T47D (cell line): ENCODE measurements at regions not wholly inside any gene's neighbourhood (a gene's known extent, or its start where the extent isn't known, plus 50 kb on each side); places are given as distances from the start of the nearest gene placed in this dataset.
"Not testable (repeated sequence)": the region's sequence is repeated elsewhere in the genome, so short reads cannot be mapped to it uniquely, and the experiment has no call there.

Source experiments
- DNase-seq, 2 experiments: peaks; one replicate each; pipeline versions ENCODE4 v3.0.0 to v3.0.0-alpha.2; 2011 to 2012; ENCODE audit warnings: low read depth in 1 of 2, low spot score in 1 of 2
- JUND ChIP-seq: IDR thresholded peaks from 2 replicates; pipeline ENCODE4 v1.6.1; 2012; ENCODE audit warnings: low read depth
- in situ Hi-C: cut with HindIII; loops from 2 replicates; pipeline ENCODE4 v1.10.0; 2016; ENCODE audit warnings: low sequenced_read_pairs, low pct_unique_long_range_greater_than_20kb

- in situ Hi-C loops: no loop called here
- no peak for TF ChIP-seq JUND
- DNase-seq: no peak
Observed at GRCh38 chr1:157460381-157460780, 91.9 kb downstream of the FCRL5 start.

- DNase-seq: no peak
- TF ChIP-seq JUND: no peak
- in situ Hi-C loops: no loop called here
Observed at GRCh38 chr1:157457279-157457678, 95.0 kb downstream of the FCRL5 start.

- no peak for TF ChIP-seq JUND
- in situ Hi-C loops: no loop called here
- no peak for DNase-seq
Observed at GRCh38 chr1:157455318-157455717, 97.0 kb downstream of the FCRL5 start.

GRCh38 chr1:157450106-157450505 lies 102.2 kb downstream of the FCRL5 start:
- DNase-seq: no peak
- TF ChIP-seq JUND: no peak
- in situ Hi-C loops: no loop called here

- no peak for TF ChIP-seq JUND
- no peak for DNase-seq
- in situ Hi-C loops: no loop called here
Observed at GRCh38 chr1:157448636-157449035, 103.7 kb downstream of the FCRL5 start.

- in situ Hi-C loops, DNase-seq: not testable (repeated sequence)
Observed at GRCh38 chr1:157446356-157446755, 106.0 kb downstream of the FCRL5 start.

- DNase-seq, in situ Hi-C loops: not testable (repeated sequence)
Observed at GRCh38 chr1:157445616-157446140, 106.6 kb downstream of the FCRL5 start.

GRCh38 chr1:157442065-157442464 lies 110.2 kb downstream of the FCRL5 start:
- in situ Hi-C loops: no loop called here
- TF ChIP-seq JUND: no peak
- DNase-seq: no peak

GRCh38 chr1:157439302-157439954 lies 112.9 kb downstream of the FCRL5 start:
- DNase-seq: no peak
- in situ Hi-C loops: no loop called here
- no peak for TF ChIP-seq JUND

GRCh38 chr1:157438613-157439012 lies 113.7 kb downstream of the FCRL5 start:
- in situ Hi-C loops: no loop called here
- no peak for TF ChIP-seq JUND
- DNase-seq: peak in 1 of 2 experiments; percentile 6

- in situ Hi-C loops: no loop called here
- TF ChIP-seq JUND: no peak
- DNase-seq: peak in 1 of 2 experiments; percentile 24
Observed at GRCh38 chr1:157438146-157438545, 114.2 kb downstream of the FCRL5 start.

- TF ChIP-seq JUND: no peak
- in situ Hi-C loops: no loop called here
- DNase-seq: no peak
Observed at GRCh38 chr1:157437296-157437695, 115.0 kb downstream of the FCRL5 start.

GRCh38 chr1:157431751-157432150 lies 120.6 kb downstream of the FCRL5 start:
- in situ Hi-C loops: no loop called here
- no peak for DNase-seq
- TF ChIP-seq JUND: no peak

GRCh38 chr1:157429601-157430240 lies 122.6 kb downstream of the FCRL5 start:
- in situ Hi-C loops: no loop called here
- TF ChIP-seq JUND: no peak
- DNase-seq: no peak

GRCh38 chr1:157423764-157424163 lies 128.6 kb downstream of the FCRL5 start:
- in situ Hi-C loops, DNase-seq: not testable (repeated sequence)
